Vagina (tissue), 2 donors: ENCODE measurements at regions not wholly inside any gene's neighbourhood (a gene's known extent, or its start where the extent isn't known, plus 50 kb on each side); places are given as distances from the start of the nearest gene placed in this dataset.

Experiments used
- DNase-seq, 2 donors: peaks; one replicate each; pipeline ENCODE4 v3.0.0-alpha.2; 2017; ENCODE audit errors: extremely low spot score in 2 of 2
- H3K27ac ChIP-seq: fragments of 200-600 bp; sonication (generic); one replicate; pipeline ENCODE4 v1.5.1; 2019
- H3K27me3 ChIP-seq: fragments of 200-600 bp; sonication (generic); one replicate; pipeline ENCODE4 v1.5.1; 2019
- H3K36me3 ChIP-seq, 2 donors: fragments of 200-600 bp; sonication (generic); one replicate each; pipeline ENCODE4 v1.5.1; 2017 to 2019
- H3K4me1 ChIP-seq: fragments of 200-600 bp; sonication (generic); one replicate; pipeline ENCODE4 v1.5.1; 2019
- H3K4me3 ChIP-seq, 2 donors: fragments of 200-600 bp; sonication (generic); 1 replicate in 1 of 2; 2 replicates in 1 of 2; pipeline ENCODE4 v1.5.1; 2016 to 2019
- H3K9me3 ChIP-seq: fragments of 200-600 bp; sonication (generic); one replicate; pipeline ENCODE4 v1.5.1; 2019
- POLR2A ChIP-seq, 2 donors: fragments of 450-650 bp; IDR thresholded peaks; one replicate each; pipeline ENCODE4 v1.6.1; 2017; ENCODE audit warnings: antibody characterized with exemption in 2 of 2, mild to moderate bottlenecking in 2 of 2, moderate library complexity in 2 of 2
- POLR2AphosphoS5 ChIP-seq, 2 donors: sonication (generic); formaldehyde crosslinking; IDR thresholded peaks; one replicate each; pipeline ENCODE4 v1.9.0; 2017; ENCODE audit warnings: antibody characterized with exemption in 2 of 2, mild to moderate bottlenecking in 2 of 2, low read depth in 1 of 2; ENCODE audit not compliant: insufficient read depth in 1 of 2
- intact Hi-C: fragments of 100-400 bp; cut with DNase I; formaldehyde crosslinking; loops from one replicate; pipeline ENCODE4 v1.15.1; 2023
- TF ChIP-seq, protein P1 (sequence below), 3 experiments: fragments of 450-650 bp in 2 of 3; fragments of 200-600 bp in 1 of 3; sonication (generic) in 1 of 3; IDR thresholded peaks; one replicate each; pipeline ENCODE4 v1.5.1; 2017 to 2019; ENCODE audit warnings: antibody characterized with exemption in 3 of 3, mild to moderate bottlenecking in 2 of 3, moderate library complexity in 2 of 3

DNA sequence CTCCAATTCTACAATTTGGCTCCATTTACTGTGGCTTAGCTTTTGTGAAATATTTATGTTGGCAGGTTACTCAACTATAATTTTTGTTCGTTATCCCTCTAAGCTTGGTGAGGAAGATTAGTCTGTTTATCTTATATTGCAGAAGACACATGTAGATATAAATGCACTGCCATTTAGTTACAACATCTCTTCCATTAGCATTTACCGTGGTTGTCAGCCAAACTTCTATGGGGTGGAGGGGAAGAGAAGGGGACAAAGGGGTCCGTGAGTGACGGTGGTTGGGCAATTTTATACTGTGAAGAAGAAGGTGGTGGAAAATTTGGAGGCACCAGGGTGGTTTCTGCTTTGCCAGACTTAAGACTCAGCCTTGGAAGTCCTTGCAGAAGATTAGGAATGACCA, 117.6 kb upstream of the CXCR4 start:
- Histone ChIP-seq H3K27me3 (no peaks in the 10 kb centered on the region), H3K27ac (no peak overlapping the region), H3K4me3 (no peak overlapping the region), H3K9me3 (no peaks in the 10 kb centered on the region), H3K4me1 (peaks cover 9% of the 10 kb centered on the region), H3K36me3 (no peaks in the 10 kb centered on the region)
- TF ChIP-seq POLR2A (IDR thresholded peaks at IDR 0.05) (no peak), POLR2AphosphoS5 (IDR thresholded peaks at IDR 0.05; ENCODE audit: insufficient read depth in 1 of 2, low read depth in 1 of 2) (no peak)
- TF ChIP-seq, protein P1, sequence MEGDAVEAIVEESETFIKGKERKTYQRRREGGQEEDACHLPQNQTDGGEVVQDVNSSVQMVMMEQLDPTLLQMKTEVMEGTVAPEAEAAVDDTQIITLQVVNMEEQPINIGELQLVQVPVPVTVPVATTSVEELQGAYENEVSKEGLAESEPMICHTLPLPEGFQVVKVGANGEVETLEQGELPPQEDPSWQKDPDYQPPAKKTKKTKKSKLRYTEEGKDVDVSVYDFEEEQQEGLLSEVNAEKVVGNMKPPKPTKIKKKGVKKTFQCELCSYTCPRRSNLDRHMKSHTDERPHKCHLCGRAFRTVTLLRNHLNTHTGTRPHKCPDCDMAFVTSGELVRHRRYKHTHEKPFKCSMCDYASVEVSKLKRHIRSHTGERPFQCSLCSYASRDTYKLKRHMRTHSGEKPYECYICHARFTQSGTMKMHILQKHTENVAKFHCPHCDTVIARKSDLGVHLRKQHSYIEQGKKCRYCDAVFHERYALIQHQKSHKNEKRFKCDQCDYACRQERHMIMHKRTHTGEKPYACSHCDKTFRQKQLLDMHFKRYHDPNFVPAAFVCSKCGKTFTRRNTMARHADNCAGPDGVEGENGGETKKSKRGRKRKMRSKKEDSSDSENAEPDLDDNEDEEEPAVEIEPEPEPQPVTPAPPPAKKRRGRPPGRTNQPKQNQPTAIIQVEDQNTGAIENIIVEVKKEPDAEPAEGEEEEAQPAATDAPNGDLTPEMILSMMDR (IDR thresholded peaks at IDR 0.05): no peak
- intact Hi-C loops: no loop called here
- no peak for DNase-seq

DNA sequence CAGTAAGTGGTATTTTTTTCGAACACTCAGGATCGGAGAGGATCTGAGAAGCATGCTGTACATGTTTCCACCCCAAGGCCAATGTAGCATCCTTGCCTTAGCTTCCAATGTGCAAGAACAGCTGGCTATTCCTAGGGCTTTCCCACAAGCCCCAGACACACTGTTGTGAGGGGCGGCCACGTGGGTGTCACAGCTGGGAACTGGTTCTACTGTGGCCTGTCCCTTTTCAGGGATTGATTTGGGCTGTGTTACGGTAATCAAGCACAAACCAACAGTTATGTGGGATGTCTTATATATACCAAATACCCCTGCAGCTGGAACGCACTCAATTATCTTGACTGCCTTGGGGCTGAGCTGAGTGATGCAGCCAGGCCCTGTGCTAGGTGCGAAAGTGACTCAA, 116.3 kb upstream of the CXCR4 start:
- no peak for DNase-seq
- TF ChIP-seq POLR2A (IDR thresholded peaks at IDR 0.05): no peak
- TF ChIP-seq, protein P1 (IDR thresholded peaks at IDR 0.05): no peak
- no peak for TF ChIP-seq POLR2AphosphoS5 (IDR thresholded peaks at IDR 0.05; ENCODE audit: insufficient read depth in 1 of 2, low read depth in 1 of 2)
- Histone ChIP-seq H3K4me3 (no peak overlapping the region), H3K27me3 (no peaks in the 10 kb centered on the region), H3K9me3 (no peaks in the 10 kb centered on the region), H3K36me3 (no peaks in the 10 kb centered on the region), H3K4me1 (peaks cover 9% of the 10 kb centered on the region), H3K27ac (no peak overlapping the region)
- intact Hi-C loops: no loop called here

DNA sequence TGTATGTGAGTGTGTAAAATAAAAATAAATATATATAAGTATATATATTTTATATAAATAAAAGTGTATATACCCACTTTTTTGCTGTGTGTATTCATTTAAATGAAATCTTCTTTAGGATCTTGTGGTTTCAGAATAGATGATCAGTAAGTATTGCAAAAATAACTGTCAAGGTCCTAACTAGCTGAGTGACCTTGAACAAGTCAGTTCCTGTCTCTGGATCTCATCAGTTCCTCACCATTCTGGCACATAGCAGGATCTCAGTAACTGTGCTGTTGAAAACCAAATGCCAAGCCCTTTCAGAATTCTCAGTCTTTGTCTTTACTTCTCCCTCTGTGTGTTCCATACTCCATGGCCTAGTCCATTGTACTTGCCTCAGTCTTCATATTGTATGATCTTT, 115.3 kb upstream of the CXCR4 start:
- TF ChIP-seq, protein P1 (IDR thresholded peaks at IDR 0.05): no peak
- no peak for TF ChIP-seq POLR2AphosphoS5 (IDR thresholded peaks at IDR 0.05; ENCODE audit: insufficient read depth in 1 of 2, low read depth in 1 of 2)
- no peak for TF ChIP-seq POLR2A (IDR thresholded peaks at IDR 0.05)
- Histone ChIP-seq H3K9me3 (no peaks in the 10 kb centered on the region), H3K4me1 (peaks cover 6% of the 10 kb centered on the region), H3K27me3 (no peaks in the 10 kb centered on the region), H3K4me3 (no peak overlapping the region), H3K36me3 (no peaks in the 10 kb centered on the region), H3K27ac (no peak overlapping the region)
- no peak for DNase-seq
- intact Hi-C loops: no loop called here

DNA sequence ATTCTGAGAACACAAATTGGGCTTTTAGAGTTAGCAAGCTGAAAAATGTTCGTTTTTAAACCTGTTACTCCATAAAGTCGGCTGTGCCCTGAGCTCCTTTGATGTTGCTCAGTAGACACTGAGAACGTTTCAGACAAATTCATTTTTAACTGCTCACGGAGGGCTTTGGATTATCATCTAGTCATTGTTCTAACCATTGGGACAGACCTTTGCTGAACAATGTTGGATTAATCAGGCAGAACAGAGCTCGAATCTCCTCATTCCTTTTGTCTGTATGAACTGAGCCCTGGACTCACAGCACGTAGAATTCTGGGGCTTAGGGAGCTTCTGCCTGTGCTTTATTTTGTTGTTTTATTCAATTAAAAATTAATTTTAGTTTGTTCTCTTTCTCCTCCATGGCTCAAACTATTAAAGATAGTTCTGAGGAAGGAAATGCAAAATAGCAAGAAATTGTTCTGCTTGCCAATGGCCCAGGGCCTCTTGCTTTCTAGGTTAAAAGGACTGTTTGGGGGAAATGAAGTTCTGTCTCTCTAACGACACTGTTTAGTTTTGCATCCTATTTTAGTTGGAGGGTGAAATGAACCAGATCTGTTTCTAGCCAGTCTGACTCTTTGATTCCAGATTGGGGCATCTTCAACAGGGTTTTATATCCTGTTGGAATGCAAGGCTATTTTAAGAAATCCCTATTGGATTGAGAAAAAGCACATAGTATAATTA, 114.7 kb upstream of the CXCR4 start:
- intact Hi-C loops: no loop called here
- no peaks in the 10 kb centered on the region for H3K36me3 ChIP-seq
- H3K9me3 ChIP-seq: no peaks in the 10 kb centered on the region
- H3K4me3 ChIP-seq: no peak overlapping the region
- H3K4me1 ChIP-seq: no peaks in the 10 kb centered on the region
- TF ChIP-seq POLR2A (IDR thresholded peaks at IDR 0.05) (no peak), POLR2AphosphoS5 (IDR thresholded peaks at IDR 0.05; ENCODE audit: insufficient read depth in 1 of 2, low read depth in 1 of 2) (no peak)
- TF ChIP-seq, protein P1 (IDR thresholded peaks at IDR 0.05): no peak
- no peak for DNase-seq
- no peaks in the 10 kb centered on the region for H3K27me3 ChIP-seq
- H3K27ac ChIP-seq: no peak overlapping the region

DNA sequence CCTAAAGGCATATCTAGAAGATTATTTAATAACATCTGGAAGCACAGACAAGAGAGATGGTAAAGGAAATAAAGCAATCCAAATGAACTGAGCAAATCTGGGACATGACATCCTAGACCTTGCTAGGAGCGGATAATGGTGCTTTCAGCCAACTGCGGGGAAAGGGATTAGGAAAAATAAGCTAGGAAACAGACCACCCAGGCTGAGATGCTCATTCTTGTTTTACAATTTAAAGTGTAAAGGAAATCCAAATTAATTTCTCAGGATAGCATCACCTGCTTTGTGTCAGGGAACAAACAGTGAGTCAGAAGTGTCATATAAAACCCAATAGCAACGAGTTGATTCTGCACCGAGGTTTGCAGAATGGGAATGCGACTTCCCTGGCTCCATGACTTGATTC, 112.5 kb upstream of the CXCR4 start:
- Histone ChIP-seq H3K9me3 (no peaks in the 10 kb centered on the region), H3K36me3 (no peaks in the 10 kb centered on the region)

More for the DNA sequence above, 112.5 kb upstream of the CXCR4 start:
- no peak for DNase-seq
- Histone ChIP-seq H3K4me1 (no peaks in the 10 kb centered on the region), H3K27me3 (no peaks in the 10 kb centered on the region), H3K4me3 (no peak overlapping the region), H3K27ac (no peak overlapping the region)
- intact Hi-C loops: no loop called here
- no peak for TF ChIP-seq POLR2A (IDR thresholded peaks at IDR 0.05)
- no peak for TF ChIP-seq POLR2AphosphoS5 (IDR thresholded peaks at IDR 0.05; ENCODE audit: insufficient read depth in 1 of 2, low read depth in 1 of 2)
- TF ChIP-seq, protein P1 (IDR thresholded peaks at IDR 0.05): no peak
